Epithelial cell of proximal tubule (primary cell): ENCODE measurements at regions not wholly inside any gene's neighbourhood (a gene's known extent, or its start where the extent isn't known, plus 50 kb on each side); places are given as distances from the start of the nearest gene placed in this dataset.

Experiments used
- DNase-seq: peaks from one replicate; pipeline ENCODE4 v3.0.0-alpha.2; 2011; ENCODE audit warnings: low read depth
- H3K4me3 ChIP-seq: 2 replicates; pipeline ENCODE4 v1.5.1; 2011; ENCODE audit warnings: low read depth, mild to moderate bottlenecking, low read length
- TF ChIP-seq, protein P1 (sequence below): conservative IDR thresholded peaks from 2 replicates; pipeline ENCODE4 v1.5.1; 2012; ENCODE audit warnings: low read depth, mild to moderate bottlenecking, low read length

DNA sequence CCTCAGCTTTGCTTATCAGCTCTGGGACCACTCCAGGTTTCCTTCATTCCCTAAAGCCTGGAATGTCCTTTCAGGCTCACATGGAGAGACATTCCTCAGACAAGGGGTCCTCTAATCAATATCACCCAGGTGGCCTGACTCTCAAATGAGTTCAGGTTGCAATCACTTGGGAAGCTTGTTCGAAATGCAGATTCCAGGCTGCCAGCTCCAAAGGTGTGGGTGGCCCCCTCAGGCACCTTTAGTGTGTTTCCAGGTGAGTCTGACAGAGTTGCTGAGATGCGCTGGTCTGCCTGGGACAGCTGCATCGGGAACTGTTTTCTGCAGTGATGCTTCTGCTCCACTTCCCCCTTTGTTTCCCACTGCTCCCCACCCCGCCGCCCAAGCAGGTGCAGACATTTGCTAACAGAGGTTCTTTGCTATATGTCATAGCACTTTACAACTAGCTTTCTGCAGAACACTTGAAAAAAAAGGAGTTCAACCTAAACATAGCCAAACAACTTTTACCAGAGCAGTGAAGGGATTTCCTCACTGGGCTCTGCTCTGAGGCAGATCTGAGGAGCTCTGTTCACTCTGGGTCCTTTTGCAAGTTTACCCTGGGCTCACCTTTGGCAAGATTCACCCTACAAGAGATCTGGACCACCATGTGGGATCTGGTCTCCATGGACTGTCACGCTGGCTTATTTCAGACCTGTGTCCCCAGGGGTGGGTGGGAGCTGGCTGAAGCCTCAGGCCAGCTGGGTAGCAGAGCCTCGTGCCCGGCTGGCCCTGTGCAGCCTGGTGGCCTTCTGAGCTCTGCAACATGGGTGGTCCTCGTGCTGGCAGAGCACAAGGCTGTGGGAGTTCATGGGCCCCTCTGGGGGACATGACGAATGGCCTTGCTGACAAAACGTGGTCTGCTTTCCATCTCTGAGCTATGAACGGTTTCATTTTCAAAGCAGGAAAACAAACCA is 539.6 kb downstream of the CCDC171 start:
- no peak for DNase-seq
- no peak overlapping the region for H3K4me3 ChIP-seq
- TF ChIP-seq, protein P1, sequence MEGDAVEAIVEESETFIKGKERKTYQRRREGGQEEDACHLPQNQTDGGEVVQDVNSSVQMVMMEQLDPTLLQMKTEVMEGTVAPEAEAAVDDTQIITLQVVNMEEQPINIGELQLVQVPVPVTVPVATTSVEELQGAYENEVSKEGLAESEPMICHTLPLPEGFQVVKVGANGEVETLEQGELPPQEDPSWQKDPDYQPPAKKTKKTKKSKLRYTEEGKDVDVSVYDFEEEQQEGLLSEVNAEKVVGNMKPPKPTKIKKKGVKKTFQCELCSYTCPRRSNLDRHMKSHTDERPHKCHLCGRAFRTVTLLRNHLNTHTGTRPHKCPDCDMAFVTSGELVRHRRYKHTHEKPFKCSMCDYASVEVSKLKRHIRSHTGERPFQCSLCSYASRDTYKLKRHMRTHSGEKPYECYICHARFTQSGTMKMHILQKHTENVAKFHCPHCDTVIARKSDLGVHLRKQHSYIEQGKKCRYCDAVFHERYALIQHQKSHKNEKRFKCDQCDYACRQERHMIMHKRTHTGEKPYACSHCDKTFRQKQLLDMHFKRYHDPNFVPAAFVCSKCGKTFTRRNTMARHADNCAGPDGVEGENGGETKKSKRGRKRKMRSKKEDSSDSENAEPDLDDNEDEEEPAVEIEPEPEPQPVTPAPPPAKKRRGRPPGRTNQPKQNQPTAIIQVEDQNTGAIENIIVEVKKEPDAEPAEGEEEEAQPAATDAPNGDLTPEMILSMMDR: no peak

DNA sequence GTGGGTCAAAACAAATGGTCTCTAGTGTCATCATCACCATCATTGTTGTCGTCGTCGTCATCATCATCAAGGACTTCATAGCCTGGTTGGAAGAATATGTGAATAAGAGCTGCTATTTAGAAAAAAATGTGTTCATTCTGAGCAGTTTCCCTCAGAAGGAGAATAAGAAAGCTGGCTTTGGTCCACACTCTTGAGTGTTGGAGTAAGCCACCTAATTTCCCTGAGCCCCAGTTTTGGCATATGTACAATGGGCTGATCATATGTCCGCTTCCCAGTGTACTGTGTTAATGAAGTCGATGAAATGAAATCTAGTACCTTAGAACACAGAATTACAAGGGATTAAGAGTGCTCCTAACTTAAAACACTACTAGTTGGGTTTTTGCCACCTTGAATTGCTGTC is 545.5 kb downstream of the CCDC171 start:
- no peak for DNase-seq
- TF ChIP-seq, protein P1: no peak
- no peak overlapping the region for H3K4me3 ChIP-seq

DNA sequence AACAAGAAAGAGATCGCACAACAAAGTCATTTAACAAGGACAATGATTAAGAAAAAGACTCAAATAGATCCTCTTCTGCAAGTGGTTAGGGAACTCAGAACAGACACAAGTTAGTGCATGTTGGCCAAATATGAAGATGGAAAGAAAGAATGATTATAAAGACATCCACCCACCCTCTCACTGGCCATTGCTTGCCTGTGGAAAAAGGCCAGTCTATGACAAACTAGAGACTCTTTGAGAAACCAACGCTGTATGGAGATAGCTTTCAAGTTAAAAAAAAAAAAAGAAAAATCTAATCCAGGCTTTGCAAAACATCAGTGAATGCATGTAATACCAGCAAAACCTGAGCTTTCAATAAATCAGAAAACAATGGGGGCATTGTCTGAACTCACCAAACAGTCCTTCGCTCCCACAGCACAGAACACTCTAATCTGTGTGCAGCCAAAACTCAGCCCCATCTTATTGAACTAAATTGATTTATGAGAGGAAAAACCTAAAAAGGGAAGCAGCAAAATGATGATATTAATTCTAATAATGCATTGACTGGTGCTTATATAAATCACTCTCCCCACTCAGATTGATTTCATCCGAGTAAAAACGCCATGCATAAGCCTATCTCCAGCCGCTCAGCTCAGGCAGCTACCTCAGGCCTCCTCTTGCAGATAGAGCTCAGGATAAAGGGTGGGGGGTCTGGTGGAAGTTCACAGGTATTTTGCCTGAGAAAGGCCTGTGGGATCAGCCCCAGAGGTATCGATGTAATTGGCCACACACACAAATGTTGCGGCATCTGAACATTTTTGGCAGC is 547.1 kb downstream of the CCDC171 start:
- no peak overlapping the region for H3K4me3 ChIP-seq
- DNase-seq: no peak
- TF ChIP-seq, protein P1: no peak

DNA sequence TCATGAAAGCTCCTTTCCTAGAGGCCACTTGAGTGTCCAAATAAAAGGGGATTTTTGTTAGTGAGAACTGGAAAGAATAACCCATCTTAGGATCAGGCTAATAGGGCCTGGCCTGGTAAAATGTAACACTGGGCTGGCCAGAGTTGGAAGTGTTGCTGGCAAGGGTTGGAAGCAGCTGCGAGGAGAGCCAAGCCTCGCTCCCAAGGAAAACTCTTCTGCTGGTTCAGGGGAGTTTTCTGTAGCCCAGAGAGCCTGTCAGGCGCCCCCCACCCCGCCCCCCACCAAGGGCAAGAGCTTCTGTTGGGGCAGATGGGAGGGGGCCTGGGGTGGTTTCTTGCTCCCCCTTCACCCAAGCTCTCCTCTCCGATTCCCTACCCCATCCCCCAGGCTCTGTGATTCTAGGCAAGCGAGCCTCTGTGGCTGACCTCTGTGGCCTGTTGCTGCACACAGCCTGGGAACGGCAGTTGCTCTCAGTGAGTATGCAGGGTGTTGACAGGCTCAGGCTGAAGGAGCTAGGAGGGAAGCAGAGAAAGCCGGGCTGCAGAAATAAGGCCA is 547.8 kb downstream of the CCDC171 start:
- no peak for DNase-seq
- TF ChIP-seq, protein P1: no peak
- H3K4me3 ChIP-seq: no peak overlapping the region

DNA sequence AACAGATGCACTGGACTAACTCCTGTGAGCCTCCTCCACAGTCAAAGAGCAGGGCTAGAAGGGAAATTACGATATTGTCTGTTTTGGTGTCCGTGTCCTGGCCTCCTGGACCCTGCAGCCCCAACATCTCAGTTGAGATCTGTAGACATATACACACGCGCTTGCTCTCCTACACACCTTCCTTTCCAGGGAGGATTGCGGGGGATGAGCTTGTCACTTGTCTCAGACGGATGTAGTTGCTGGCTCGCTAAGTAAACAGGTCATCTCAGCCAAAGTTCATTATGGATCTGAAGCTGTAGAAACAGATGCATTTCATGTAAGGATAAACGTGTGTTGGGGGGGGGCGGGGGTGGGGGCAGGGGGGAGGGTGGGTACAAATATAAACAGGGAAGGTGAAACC is 549.3 kb downstream of the CCDC171 start:
- no peak for DNase-seq
- TF ChIP-seq, protein P1: no peak
- no peak overlapping the region for H3K4me3 ChIP-seq

DNA sequence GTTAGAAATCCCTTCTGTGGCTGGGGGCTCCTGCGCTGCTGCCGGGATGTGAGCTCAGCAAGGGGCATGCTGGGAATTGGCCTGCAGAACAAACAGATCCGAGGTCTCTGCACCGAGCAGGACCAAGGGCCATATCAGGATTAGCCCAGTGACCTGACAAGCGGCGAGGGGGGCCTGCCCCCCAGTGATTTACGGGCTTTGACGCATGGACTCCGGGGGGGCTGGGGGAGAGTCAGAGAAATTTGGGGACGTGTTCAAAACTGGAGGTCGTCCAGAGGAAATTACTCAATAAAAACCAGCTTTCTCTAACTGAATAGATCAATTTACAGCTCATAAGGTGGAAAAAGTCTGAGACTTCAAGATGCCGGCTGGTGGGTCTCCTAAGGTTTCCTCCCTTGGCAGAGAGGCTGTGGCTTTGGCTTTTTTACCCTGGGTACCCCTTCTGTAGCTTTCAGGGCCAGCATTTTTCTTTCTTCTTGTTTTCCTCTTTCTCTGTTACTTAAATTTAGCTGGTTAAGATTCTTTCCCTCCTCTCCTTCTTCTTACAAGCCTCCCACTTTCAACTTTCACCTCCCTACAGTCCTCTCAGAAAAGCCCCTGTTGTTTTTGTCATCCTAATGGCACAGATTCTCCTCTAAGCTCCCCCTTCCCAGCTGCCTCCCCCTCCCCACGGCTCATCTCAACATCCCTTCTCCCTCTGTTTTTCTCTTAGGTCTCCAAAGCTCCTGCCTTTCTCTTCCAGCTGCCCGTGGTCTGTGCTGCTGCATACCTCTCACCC is 551.0 kb downstream of the CCDC171 start:
- DNase-seq: no peak
- TF ChIP-seq, protein P1: no peak
- H3K4me3 ChIP-seq: no peak overlapping the region
